VCaP (cell line): ENCODE measurements at regions not wholly inside any gene's neighbourhood (a gene's known extent, or its start where the extent isn't known, plus 50 kb on each side); places are given as distances from the start of the nearest gene placed in this dataset.
A peak's percentile ranks its signal among the peaks of the same experiment; 100 is the strongest.

Source experiments
- H3K27ac ChIP-seq: fragments of 450-650 bp; 2 replicates; pipeline ENCODE4 v1.5.1; 2017
- TF ChIP-seq, protein P1 (sequence below): fragments of 450-650 bp; conservative IDR thresholded peaks from 2 replicates; pipeline ENCODE4 v1.5.1; 2017; ENCODE audit warnings: mild to moderate bottlenecking, moderate library complexity

DNA sequence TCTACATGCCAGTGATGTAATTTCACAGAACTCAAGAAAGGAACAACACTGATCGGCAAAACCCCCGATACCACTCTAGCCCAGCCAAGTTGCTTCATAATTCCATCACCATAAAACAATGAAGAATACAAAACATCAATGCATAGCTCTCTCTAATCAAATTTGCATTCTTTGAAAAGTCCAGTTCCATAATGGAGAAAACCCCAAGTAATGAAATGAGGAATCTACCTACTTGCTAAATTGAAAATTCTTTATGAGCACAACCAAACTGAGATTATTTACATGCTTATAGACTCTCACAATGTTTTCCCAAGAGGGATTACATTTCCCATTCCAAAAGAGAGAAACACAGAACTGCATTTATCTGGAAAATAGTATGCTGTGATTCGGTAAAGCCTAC, 186.5 kb downstream of the NR4A2 start:
- TF ChIP-seq, protein P1, sequence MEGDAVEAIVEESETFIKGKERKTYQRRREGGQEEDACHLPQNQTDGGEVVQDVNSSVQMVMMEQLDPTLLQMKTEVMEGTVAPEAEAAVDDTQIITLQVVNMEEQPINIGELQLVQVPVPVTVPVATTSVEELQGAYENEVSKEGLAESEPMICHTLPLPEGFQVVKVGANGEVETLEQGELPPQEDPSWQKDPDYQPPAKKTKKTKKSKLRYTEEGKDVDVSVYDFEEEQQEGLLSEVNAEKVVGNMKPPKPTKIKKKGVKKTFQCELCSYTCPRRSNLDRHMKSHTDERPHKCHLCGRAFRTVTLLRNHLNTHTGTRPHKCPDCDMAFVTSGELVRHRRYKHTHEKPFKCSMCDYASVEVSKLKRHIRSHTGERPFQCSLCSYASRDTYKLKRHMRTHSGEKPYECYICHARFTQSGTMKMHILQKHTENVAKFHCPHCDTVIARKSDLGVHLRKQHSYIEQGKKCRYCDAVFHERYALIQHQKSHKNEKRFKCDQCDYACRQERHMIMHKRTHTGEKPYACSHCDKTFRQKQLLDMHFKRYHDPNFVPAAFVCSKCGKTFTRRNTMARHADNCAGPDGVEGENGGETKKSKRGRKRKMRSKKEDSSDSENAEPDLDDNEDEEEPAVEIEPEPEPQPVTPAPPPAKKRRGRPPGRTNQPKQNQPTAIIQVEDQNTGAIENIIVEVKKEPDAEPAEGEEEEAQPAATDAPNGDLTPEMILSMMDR: no peak
- H3K27ac ChIP-seq: no peak overlapping the region

DNA sequence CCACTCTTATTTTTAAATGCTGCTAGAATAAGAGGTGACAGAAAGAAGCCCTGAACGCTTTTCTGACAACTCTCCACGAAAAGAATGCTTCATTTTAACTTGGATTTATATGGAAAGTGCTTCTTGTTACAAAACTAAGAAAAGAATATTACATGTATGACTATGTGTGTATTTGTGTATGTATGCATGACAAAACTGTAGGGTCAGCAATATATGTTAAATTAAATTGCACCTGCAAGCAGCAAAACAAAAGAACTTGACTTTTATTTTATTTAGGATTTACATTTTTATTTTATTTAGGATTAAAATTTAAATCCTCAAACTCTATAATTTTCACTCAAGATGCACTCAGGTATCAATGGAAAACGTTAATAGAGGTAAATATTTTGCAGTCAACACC, 187.1 kb downstream of the NR4A2 start:
- TF ChIP-seq, protein P1: no peak
- H3K27ac ChIP-seq: no peak overlapping the region

DNA sequence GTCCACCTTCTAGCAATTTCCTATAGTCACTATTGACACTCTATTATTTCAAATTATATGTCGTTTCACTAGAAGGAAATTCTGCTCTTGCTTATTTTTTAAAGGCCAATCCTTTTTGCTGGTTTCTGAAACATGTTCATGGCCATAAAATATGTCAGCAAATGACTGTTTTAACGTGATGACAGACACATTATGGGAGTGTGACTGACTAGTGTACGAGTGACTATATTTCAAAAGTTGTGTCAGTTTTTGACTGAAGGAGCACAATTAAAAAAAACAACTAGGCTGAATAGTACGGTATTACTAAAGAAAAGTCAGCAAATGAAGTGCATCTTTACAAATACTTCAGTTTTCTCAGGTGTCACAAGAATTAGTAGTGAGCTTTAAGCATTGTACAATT, 196.0 kb downstream of the NR4A2 start:
- H3K27ac ChIP-seq: no peak overlapping the region
- TF ChIP-seq, protein P1: no peak

DNA sequence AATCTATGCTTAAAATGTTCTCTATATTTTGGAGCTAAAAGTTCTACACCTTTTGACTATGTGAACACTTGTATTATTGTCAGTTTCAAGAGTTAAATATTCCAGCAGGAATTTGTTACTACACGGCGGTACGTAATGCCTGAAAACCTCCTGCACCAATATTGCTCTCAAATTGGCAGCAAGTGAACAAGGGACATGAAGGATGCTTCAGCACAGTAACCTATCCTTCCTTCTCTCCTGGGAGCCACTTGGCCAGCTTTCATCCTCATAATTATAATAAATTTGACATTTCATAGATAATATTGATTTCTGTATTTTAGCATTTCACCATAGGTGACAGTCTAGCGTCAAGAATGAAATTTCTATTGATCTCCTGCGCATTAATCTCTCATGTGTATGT, 197.6 kb downstream of the NR4A2 start:
- peak overlapping the region; percentile 14; the same call in 1 of the 2 replicates for H3K27ac ChIP-seq
- TF ChIP-seq, protein P1: no peak

DNA sequence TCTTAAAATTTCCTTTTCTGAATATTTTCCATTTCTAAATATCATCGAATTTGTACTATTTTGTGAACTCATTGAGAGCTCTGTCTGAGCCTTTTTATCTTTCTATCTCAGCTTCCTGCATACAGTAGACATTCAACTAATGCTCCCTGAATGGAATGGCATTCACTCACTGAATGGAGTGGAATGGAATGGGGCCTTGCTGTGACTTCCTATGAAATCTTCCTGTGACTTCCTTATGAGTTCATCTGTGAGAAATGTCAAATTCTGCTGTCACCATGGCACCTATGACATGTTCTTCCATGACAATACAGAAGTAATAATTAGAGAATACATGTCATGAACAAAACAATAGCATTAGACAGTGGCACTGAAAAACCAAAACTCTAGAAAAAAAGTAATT, 199.6 kb downstream of the NR4A2 start:
- no peak overlapping the region for H3K27ac ChIP-seq
- TF ChIP-seq, protein P1: no peak

DNA sequence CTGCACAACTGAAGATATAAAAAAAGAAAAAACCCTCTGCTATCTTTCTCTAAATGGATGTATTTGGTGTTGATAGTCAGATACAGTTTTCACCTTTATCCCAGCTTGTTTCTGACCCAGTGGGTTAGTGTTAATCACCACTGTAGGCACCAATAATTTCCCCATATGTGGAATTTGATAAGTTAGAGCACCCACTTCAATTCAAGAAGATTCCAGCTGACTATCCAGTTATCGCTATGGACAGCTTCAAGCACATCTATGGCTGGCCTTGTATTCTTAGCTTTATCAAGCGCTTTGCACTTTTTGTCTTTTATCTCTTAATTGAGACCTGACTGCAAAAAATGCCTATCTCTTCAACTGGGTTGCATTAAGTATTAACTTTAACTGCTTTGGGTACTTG, 200.4 kb downstream of the NR4A2 start:
- TF ChIP-seq, protein P1: no peak
- H3K27ac ChIP-seq: no peak overlapping the region

DNA sequence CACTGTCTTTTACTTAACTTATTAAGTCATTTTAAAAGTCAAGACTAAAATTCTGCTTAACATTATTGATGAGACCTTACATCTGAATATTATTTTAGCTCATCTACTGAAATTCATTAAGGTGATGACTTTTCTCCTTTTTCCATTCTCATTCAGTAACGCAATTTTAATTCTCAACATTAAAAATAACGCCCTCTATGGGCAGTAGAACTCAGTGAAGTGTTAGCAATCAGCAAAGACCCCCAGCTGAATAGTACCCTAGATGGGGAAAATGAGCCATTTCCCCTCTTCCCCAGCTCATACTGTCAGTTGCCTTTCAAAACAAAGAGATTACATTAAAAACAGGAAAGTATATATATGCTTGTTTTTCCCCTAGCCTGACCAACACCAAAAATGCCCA, 203.3 kb downstream of the NR4A2 start:
- no peak overlapping the region for H3K27ac ChIP-seq
- TF ChIP-seq, protein P1: no peak

DNA sequence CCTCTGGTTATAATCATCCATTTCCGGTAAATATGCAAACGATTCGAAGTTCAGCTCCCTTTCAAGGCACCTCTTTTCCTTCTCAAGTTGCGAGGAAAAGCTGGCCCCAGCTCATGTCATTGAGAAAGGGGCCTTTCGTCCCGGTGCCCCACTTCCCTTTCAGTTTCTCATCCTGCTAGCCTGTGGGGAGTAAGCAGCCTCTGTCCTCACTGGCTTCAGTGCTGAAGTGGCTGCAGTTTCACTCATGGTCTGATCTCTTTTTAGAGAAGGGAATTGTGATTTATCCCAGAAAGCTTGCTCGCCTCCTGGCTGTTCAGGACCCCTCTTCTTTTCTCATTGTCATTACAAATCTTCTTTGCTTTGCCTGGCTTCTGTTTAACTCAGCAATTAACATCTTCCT, 207.5 kb downstream of the NR4A2 start:
- TF ChIP-seq, protein P1: no peak

More for the DNA sequence above, 207.5 kb downstream of the NR4A2 start:
- H3K27ac ChIP-seq: no peak overlapping the region
